ENCODE measurements at regions not wholly inside any gene's neighbourhood (a gene's known extent, or its start where the extent isn't known, plus 50 kb on each side); places are given as distances from the start of the nearest gene placed in this dataset.

DNA sequence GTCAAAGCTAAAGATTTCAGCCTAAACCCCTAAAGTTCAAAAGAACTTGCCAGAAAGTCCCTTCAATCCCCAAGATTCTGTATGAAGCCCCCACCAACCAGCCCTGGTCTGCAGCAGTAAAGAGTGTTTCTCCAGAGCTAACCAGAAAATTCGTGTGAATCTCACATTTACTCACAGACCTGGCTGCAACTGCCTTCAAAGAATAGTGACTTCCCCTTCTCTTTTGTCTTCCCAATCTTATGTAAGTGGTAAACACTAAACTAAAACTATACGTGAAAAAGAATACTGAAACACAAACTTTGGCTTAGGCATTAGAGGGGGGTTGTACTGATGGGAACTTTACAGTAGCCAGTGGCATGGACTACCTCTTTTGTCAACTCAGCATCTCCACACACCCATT lies 50.6 kb upstream of the SETBP1 start:
- Histone ChIP-seq H3K4me3 (no peak overlapping the region), H3K36me3 (no peaks in the 10 kb centered on the region), H3K4me1 (peaks cover 4% of the 10 kb centered on the region), H3K9me3 (no peaks in the 10 kb centered on the region), H3K27ac (no peak overlapping the region), H3K27me3 (no peaks in the 10 kb centered on the region)
- no peak for DNase-seq (ENCODE audit: low spot score in 2 of 2)
- WGBS, result 82% methylated on average over 2 of the region's 2 CpGs
- no peak for TF ChIP-seq EP300 (IDR thresholded peaks at IDR 0.05)
- no peak for TF ChIP-seq POLR2A (IDR thresholded peaks at IDR 0.05)
- no peak for TF ChIP-seq POLR2AphosphoS5 (IDR thresholded peaks at IDR 0.05)
- TF ChIP-seq, protein P1, sequence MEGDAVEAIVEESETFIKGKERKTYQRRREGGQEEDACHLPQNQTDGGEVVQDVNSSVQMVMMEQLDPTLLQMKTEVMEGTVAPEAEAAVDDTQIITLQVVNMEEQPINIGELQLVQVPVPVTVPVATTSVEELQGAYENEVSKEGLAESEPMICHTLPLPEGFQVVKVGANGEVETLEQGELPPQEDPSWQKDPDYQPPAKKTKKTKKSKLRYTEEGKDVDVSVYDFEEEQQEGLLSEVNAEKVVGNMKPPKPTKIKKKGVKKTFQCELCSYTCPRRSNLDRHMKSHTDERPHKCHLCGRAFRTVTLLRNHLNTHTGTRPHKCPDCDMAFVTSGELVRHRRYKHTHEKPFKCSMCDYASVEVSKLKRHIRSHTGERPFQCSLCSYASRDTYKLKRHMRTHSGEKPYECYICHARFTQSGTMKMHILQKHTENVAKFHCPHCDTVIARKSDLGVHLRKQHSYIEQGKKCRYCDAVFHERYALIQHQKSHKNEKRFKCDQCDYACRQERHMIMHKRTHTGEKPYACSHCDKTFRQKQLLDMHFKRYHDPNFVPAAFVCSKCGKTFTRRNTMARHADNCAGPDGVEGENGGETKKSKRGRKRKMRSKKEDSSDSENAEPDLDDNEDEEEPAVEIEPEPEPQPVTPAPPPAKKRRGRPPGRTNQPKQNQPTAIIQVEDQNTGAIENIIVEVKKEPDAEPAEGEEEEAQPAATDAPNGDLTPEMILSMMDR (IDR thresholded peaks at IDR 0.05), result no peak

Measured in suprapubic skin (tissue), 4 donors.